ENCODE measurements at regions not wholly inside any gene's neighbourhood (a gene's known extent, or its start where the extent isn't known, plus 50 kb on each side); places are given as distances from the start of the nearest gene placed in this dataset.
"Not testable (repeated sequence)": the region's sequence is repeated elsewhere in the genome, so short reads cannot be mapped to it uniquely, and the experiment has no call there.

DNA sequence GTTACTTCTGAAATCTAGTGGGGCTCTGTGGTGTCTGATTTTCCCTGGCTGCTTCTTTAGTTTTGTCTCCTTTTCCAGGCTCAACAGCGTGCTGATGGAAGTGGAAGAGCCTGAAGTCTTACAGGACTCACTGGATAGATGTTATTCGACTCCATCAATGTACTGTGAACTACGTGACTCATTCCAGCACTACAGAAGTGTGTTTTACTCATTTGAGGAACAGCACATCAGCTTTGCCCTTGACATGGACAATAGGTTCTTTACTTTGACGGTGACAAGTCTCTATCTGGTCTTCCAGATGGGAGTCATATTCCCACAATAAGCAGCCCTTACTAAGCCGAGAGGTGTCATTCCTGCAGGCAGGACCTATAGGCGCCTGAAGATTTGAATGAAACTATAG is 51.1 kb downstream of the NBPF8 start:
- H3K27me3 Mint-ChIP-seq (ENCODE audit: low read depth); CTCF ChIA-PET; H3K4me3 Mint-ChIP-seq; H3K36me3 Mint-ChIP-seq (ENCODE audit: low read depth); DNase-seq; H3K4me1 Mint-ChIP-seq (ENCODE audit: low read depth); H3K9me3 Mint-ChIP-seq; intact Hi-C loops (cut with micrococcal nuclease); H3K27ac Mint-ChIP-seq: not testable (repeated sequence)

DNA sequence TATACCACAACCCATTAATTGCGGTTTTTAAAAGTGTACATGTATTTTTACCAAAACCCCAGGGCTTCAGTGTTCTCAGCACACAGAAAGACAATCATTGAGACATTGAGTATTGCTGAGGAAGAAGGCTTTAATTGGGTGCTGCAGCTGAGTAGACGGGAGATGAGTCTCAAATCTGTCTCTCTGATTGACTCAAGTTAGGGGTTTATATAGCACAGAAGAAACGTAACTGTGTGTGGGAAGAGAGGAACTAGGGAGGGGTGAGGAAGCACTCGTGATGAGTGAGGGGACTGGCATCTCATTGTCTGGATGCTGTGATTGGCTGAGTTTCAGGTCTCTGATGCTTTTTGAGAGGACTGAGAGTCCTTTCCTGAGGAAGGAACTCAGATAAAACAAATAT is 62.8 kb downstream of the NBPF8 start:
- H3K27me3 Mint-ChIP-seq (ENCODE audit: low read depth); H3K27ac Mint-ChIP-seq; H3K4me3 Mint-ChIP-seq; DNase-seq; intact Hi-C loops (cut with micrococcal nuclease); H3K4me1 Mint-ChIP-seq (ENCODE audit: low read depth); H3K9me3 Mint-ChIP-seq; CTCF ChIA-PET: not testable (repeated sequence)
- H3K36me3 Mint-ChIP-seq (ENCODE audit: low read depth), result peaks cover 10% of the 10 kb centered on the region

DNA sequence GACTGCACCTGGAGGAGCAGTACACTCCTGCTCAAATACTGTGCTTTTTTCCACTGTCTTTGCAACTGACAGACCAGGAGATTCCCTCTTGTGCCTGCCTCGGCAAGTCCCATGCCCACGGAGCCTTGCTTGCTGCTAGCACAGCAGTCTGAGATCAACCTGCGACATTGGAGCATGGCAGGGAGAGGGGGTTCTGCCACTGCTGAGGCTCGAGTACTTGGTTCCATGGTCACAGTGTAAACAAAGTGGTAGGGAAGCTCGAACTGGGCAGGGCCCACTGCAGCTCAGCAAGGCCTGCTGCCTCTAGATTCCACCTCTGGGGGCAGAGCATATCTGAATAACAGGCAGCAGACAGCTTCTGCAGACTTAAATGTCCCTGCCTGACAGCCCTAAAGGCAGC is 63.6 kb downstream of the NBPF8 start:
- DNase-seq; H3K9me3 Mint-ChIP-seq; intact Hi-C loops (cut with micrococcal nuclease); CTCF ChIA-PET; H3K4me1 Mint-ChIP-seq (ENCODE audit: low read depth); H3K27ac Mint-ChIP-seq; H3K4me3 Mint-ChIP-seq; H3K27me3 Mint-ChIP-seq (ENCODE audit: low read depth): not testable (repeated sequence)
- H3K36me3 Mint-ChIP-seq (ENCODE audit: low read depth), result peaks cover 13% of the 10 kb centered on the region

DNA sequence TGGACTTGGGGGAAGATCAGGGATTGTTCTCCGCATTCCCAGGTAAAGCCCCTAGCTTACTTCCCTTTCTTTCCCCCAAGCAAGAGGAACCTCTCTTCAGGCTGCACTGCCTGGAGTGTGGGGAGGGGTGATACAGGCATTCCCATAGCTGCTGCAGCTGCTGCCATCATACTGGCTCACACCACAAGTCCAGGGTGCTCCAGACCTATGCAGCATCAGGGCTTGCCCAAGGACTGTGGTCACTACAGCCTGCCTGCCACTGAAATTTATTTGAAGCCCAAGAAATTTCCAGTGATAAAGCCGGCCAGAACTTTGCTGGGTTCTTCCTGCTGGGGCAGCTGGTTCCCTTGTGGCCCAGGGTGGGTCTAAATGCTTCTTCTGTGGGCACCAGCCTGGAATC is 72.7 kb downstream of the NBPF8 start:
- H3K4me1 Mint-ChIP-seq (ENCODE audit: low read depth); H3K27ac Mint-ChIP-seq; H3K9me3 Mint-ChIP-seq; intact Hi-C loops (cut with micrococcal nuclease); CTCF ChIA-PET; DNase-seq; H3K27me3 Mint-ChIP-seq (ENCODE audit: low read depth); H3K4me3 Mint-ChIP-seq: not testable (repeated sequence)
- peaks cover 18% of the 10 kb centered on the region for H3K36me3 Mint-ChIP-seq (ENCODE audit: low read depth)

DNA sequence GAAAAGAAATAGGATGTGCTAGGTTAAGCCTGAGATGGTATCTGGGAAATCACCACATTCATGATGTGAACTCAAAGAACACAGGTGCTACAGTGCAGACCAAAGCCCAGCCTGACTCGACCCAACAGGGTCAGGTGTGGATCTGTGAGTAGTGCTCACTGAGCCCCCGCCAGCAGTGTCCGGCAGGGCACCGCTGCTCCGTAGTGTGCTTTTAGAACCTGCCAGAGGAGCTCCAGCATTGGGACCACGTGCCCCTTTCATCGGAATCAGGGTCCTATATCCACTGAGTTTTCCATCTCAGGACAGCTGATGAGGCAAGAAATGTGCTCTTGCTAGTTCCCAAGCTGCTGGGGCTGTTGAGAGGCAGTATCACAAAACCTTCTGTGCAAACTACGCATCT is 74.4 kb downstream of the NBPF8 start:
- intact Hi-C loops (cut with micrococcal nuclease); DNase-seq: not testable (repeated sequence)
- H3K36me3 Mint-ChIP-seq (ENCODE audit: low read depth), result peaks cover 14% of the 10 kb centered on the region

DNA sequence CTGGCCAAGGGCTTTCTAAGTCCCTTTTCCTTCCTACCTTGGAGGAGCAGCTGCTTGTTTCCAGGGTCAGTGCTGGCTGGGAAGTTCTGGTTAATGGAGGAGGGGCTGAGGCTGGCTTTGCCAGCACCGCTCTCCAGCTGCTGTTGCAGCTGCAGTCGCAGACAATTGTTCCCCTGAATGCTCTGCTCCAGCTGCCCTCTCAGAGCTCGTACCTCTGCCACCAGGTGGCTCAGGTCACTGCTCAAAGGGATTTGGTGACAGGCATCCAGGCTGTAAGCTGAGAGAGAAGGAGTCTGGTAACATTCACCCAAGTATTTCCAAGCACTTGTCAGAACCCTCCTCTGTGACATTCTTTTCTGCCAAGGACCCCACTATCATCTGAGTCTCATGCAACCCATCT is 82.3 kb downstream of the NBPF8 start:
- CTCF ChIA-PET; H3K27me3 Mint-ChIP-seq (ENCODE audit: low read depth); H3K4me1 Mint-ChIP-seq (ENCODE audit: low read depth); H3K27ac Mint-ChIP-seq; DNase-seq; intact Hi-C loops (cut with micrococcal nuclease); H3K4me3 Mint-ChIP-seq; H3K9me3 Mint-ChIP-seq; H3K36me3 Mint-ChIP-seq (ENCODE audit: low read depth): not testable (repeated sequence)

More for the DNA sequence above, 74.4 kb downstream of the NBPF8 start:
- H3K9me3 Mint-ChIP-seq; H3K4me3 Mint-ChIP-seq; H3K27me3 Mint-ChIP-seq (ENCODE audit: low read depth); H3K27ac Mint-ChIP-seq; H3K4me1 Mint-ChIP-seq (ENCODE audit: low read depth); CTCF ChIA-PET: not testable (repeated sequence)

DNA sequence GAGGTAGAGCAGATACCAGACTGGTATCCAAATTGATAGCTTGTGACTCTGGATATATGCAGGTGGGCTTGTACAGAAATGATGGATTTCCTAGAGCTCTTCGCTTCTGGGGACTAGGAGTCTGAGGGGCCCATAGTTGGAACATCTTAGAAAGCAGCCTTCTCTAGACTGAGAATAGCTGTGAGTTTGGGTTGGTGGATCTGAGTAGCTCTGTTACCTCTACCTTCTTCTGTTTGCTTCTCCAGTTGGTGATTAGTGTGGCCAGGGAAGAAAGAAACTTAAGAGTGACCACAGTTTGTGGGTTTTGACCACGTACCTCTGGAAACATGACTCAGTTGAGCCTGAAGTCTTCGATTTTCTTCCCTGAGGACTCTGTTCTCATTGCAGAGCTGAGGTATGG is 88.4 kb downstream of the NBPF8 start:
- H3K4me3 Mint-ChIP-seq; H3K27me3 Mint-ChIP-seq (ENCODE audit: low read depth); DNase-seq; CTCF ChIA-PET; intact Hi-C loops (cut with micrococcal nuclease); H3K36me3 Mint-ChIP-seq (ENCODE audit: low read depth); H3K9me3 Mint-ChIP-seq; H3K4me1 Mint-ChIP-seq (ENCODE audit: low read depth); H3K27ac Mint-ChIP-seq: not testable (repeated sequence)

DNA sequence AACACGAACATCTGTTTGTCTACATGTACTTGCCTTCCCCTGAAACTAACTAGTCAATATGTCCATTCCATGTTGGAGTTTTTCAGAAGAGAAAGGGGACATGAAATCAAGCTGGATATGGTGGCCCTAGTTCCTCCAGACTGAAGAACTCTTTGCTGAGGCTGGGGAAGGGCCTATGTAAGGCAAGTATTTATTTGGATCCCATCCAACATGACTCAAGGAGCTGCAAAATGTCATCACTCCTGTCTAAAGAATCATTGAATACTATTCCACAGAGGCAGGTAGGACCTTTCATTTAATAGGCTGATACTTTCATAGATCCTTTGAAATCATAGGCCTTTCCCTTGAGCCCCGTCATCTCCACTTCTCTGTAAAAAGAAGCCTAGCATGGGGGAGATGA is 91.5 kb downstream of the NBPF8 start:
- H3K4me1 Mint-ChIP-seq (ENCODE audit: low read depth); intact Hi-C loops (cut with micrococcal nuclease); DNase-seq; H3K27ac Mint-ChIP-seq; H3K4me3 Mint-ChIP-seq; H3K9me3 Mint-ChIP-seq; H3K36me3 Mint-ChIP-seq (ENCODE audit: low read depth); H3K27me3 Mint-ChIP-seq (ENCODE audit: low read depth); CTCF ChIA-PET: not testable (repeated sequence)

DNA sequence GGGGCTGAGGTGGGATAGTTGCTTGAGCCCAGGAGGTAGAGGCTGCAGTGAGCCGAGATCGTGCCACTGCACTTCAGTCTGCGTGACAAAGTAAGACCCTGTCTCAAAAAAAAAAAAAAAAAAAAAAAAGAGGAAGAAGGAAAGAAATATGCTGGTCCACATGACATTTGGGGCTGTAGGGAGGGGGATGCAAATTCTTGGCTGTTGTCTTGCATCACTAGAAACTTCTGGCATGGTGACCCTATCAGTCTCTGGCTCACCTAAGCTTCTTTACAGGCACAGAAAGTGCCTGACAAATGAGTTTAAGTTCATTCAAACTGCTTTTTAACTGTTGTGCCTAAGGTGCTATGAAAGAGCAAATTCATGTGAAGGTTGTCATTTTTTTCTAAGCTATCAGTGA is 93.5 kb downstream of the NBPF8 start:
- H3K9me3 Mint-ChIP-seq; H3K36me3 Mint-ChIP-seq (ENCODE audit: low read depth); H3K27me3 Mint-ChIP-seq (ENCODE audit: low read depth); DNase-seq; intact Hi-C loops (cut with micrococcal nuclease); H3K4me3 Mint-ChIP-seq; H3K27ac Mint-ChIP-seq; H3K4me1 Mint-ChIP-seq (ENCODE audit: low read depth); CTCF ChIA-PET: not testable (repeated sequence)

DNA sequence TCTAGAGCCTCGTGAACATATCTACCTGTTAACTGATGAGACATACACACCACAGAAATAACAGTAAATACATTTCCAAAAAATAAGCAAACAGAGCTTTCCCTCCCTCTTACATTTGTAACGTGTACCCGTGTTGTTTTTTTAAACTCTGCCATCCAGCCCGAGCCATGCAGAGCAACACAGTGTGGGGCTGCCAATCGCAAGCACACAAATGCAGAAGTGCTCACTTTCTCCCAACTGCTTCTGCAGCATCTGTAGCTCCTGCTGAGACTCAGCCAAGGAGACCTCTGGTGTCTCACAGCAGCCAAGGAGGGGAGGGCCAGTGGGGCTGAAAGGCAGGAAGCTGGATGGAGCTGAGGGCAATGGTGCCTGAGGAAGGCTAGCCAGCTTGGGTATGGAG is 94.4 kb downstream of the NBPF8 start:
- DNase-seq; intact Hi-C loops (cut with micrococcal nuclease); CTCF ChIA-PET; H3K36me3 Mint-ChIP-seq (ENCODE audit: low read depth); H3K4me3 Mint-ChIP-seq; H3K4me1 Mint-ChIP-seq (ENCODE audit: low read depth); H3K27me3 Mint-ChIP-seq (ENCODE audit: low read depth); H3K9me3 Mint-ChIP-seq; H3K27ac Mint-ChIP-seq: not testable (repeated sequence)

DNA sequence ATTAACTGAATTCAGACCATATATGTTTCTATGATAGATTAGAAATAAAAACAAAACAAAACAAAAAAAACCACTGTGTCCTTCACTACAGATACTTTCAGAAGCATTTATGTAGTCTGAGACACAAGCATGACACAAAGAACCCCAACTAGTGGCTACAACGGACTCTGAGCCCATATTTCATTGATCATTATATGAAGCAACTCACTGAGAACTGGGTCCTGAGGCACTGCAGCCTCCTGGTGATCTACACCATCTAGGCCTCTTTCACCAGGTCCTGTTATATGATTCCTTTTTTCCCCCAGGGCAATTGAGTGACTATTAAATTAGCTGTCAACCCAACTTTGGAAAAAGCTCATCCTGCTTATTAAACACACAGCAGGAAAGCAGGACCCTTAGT is 98.3 kb downstream of the NBPF8 start:
- H3K36me3 Mint-ChIP-seq (ENCODE audit: low read depth); CTCF ChIA-PET; intact Hi-C loops (cut with micrococcal nuclease); H3K4me1 Mint-ChIP-seq (ENCODE audit: low read depth); H3K4me3 Mint-ChIP-seq; H3K27ac Mint-ChIP-seq; DNase-seq; H3K9me3 Mint-ChIP-seq; H3K27me3 Mint-ChIP-seq (ENCODE audit: low read depth): not testable (repeated sequence)

DNA sequence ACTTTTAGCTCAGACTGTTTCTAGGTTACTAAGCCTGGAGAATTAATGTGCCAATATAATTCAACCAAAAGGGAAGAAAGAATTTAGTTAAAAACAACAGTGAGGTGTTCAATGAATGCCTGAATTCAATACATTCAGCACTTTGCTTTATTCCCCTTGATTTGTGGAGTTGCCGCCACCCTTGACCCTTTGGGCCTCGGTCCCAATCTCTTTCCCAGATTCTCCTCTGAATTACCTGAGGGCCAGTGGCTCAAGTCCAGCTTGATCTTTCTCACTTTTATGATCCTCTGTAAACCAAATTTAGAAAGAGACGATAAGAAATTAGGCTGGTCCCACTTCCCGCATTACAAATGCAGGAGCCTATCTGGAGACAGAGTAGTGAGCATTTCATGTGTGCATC is 98.7 kb downstream of the NBPF8 start:
- H3K36me3 Mint-ChIP-seq (ENCODE audit: low read depth); H3K9me3 Mint-ChIP-seq; H3K4me3 Mint-ChIP-seq; DNase-seq; intact Hi-C loops (cut with micrococcal nuclease); H3K27ac Mint-ChIP-seq; H3K27me3 Mint-ChIP-seq (ENCODE audit: low read depth); CTCF ChIA-PET; H3K4me1 Mint-ChIP-seq (ENCODE audit: low read depth): not testable (repeated sequence)

DNA sequence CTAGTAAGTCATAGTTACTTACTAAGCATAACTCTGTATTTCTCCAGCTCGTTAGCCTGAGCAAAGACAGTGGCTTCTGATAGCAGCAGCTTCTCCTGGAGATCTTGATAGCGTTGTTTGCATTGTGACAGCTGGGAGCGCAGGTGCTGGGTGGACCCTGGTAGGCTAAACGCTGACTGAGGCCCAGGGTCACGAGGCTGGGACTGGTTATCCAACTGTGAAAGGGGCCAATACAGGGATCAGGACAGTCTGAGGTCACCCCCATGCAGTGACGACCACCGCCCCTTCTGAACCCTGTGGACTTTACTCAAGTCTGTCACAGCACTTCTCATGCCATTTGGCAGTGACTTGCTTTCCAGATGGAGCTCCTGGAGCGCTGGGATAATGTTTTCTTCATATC is 104.4 kb downstream of the NBPF8 start:
- CTCF ChIA-PET; DNase-seq; H3K4me3 Mint-ChIP-seq; intact Hi-C loops (cut with micrococcal nuclease); H3K27me3 Mint-ChIP-seq (ENCODE audit: low read depth); H3K36me3 Mint-ChIP-seq (ENCODE audit: low read depth); H3K9me3 Mint-ChIP-seq; H3K27ac Mint-ChIP-seq; H3K4me1 Mint-ChIP-seq (ENCODE audit: low read depth): not testable (repeated sequence)

DNA sequence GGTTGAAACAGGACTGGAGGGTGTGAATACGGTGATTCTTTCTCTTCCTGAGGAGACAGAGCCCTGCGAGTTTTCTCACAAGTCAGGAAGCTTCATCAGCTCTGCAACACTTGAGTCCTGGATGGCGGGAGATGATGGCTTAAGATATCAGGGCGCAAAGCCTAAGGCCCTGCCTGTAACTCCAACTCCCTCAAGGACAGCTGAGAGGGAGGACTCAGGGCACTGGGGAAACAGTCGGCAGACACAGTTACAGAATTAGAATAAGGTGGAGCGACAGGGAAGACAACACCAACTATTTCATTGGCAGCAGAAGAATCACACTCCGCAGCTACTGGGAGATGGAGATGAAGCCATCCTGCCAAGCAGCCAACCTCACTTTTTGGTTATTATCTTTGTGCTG is 109.6 kb downstream of the NBPF8 start:
- not testable (repeated sequence) for H3K27ac Mint-ChIP-seq; H3K4me1 Mint-ChIP-seq (ENCODE audit: low read depth)

More for the DNA sequence above, 109.6 kb downstream of the NBPF8 start:
- H3K9me3 Mint-ChIP-seq; CTCF ChIA-PET; DNase-seq; H3K4me3 Mint-ChIP-seq; H3K27me3 Mint-ChIP-seq (ENCODE audit: low read depth); intact Hi-C loops (cut with micrococcal nuclease); H3K36me3 Mint-ChIP-seq (ENCODE audit: low read depth): not testable (repeated sequence)
